WI38 (cell line): ENCODE measurements at regions not wholly inside any gene's neighbourhood (a gene's known extent, or its start where the extent isn't known, plus 50 kb on each side); places are given as distances from the start of the nearest gene placed in this dataset.

Experiments
- H3K4me3 ChIP-seq: 2 replicates; pipeline ENCODE4 v1.5.1; 2011; ENCODE audit warnings: low read depth, mild to moderate bottlenecking, control low read depth, low read length
- CTCF ChIP-seq: IDR thresholded peaks from 2 replicates; pipeline ENCODE4 v1.5.1; 2012; ENCODE audit warnings: low read depth, mild to moderate bottlenecking, control low read depth, low read length

GRCh38 chr13:97120346-97120745 is 101.8 kb upstream of the MBNL2 start:
- no peak for TF ChIP-seq CTCF

GRCh38 chr13:97120976-97121375 is 101.2 kb upstream of the MBNL2 start:
- TF ChIP-seq CTCF: no peak
- no peak overlapping the region for H3K4me3 ChIP-seq

More at GRCh38 chr13:97120346-97120745, 101.8 kb upstream of the MBNL2 start:
- no peak overlapping the region for H3K4me3 ChIP-seq

- TF ChIP-seq CTCF: no peak
- no peak overlapping the region for H3K4me3 ChIP-seq
Observed at GRCh38 chr13:97121894-97122293, 100.2 kb upstream of the MBNL2 start.

GRCh38 chr13:97122381-97122996 is 99.6 kb upstream of the MBNL2 start:
- no peak overlapping the region for H3K4me3 ChIP-seq

GRCh38 chr13:97124206-97124605 is 97.9 kb upstream of the MBNL2 start:
- H3K4me3 ChIP-seq: no peak overlapping the region
- no peak for TF ChIP-seq CTCF

More at GRCh38 chr13:97122381-97122996, 99.6 kb upstream of the MBNL2 start:
- no peak for TF ChIP-seq CTCF

- no peak overlapping the region for H3K4me3 ChIP-seq
Observed at GRCh38 chr13:97124915-97125809, 97.0 kb upstream of the MBNL2 start.

More at GRCh38 chr13:97124915-97125809, 97.0 kb upstream of the MBNL2 start:
- TF ChIP-seq CTCF: no peak
